ENCODE measurements at regions not wholly inside any gene's neighbourhood (a gene's known extent, or its start where the extent isn't known, plus 50 kb on each side); places are given as distances from the start of the nearest gene placed in this dataset.

DNA sequence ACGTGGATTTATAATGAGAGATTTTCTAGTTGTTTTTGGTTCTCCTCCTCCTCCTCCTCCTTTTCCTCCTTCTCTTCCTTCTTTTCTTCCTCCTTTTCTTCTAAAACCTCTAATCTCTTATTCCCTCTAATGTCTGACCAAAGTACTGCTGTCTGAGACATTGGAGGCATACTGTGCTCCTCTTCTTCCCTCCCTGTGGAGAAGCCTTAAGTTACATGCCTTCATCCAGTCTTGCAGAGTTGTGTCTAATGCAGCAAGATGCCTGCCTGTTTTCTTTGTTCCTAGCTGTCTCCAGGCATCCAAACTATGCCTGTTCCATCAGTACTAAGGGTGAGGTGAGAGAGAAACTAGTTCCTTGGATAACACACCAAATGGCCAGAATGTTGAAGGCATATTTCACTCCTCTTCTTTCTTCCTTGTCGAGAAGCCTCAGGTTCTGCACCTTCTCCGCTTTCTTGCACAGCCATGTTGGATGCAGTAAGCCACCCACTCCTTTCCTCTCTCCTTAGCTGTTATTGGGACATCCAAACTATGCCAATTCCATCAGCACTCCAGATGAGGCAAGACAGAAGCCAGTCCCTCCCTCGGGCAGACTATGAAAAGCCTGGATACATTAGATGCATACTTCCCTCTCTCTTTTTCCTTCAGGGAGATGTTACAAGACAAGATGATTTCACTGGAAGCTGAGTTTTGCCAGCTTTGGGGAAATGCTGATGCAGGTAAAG lies 285.7 kb upstream of the TRAM1L1 start:
- H3K27ac ChIP-seq (ENCODE audit: insufficient read depth, low read length, poor library complexity, severe bottlenecking) = no peak overlapping the region
- Mint-ChIP-seq H3K36me3 (no peaks in the 10 kb centered on the region), H3K27me3 (no peaks in the 10 kb centered on the region), H3K4me1 (no peaks in the 10 kb centered on the region), H3K9me3 (peaks cover 2 to 15% (median 4%) of the 10 kb centered on the region in 7 donors), H3K4me3 (no peak overlapping the region), H3K27ac (no peak overlapping the region)
- H3K9me3 ChIP-seq (ENCODE audit: control insufficient read depth in 2 of 2, low read length in 2 of 2) = peaks cover 0 to 2% of the 10 kb centered on the region in 2 experiments
- H3K4me1 ChIP-seq (ENCODE audit: control insufficient read depth, insufficient read depth, low read length, poor library complexity, severe bottlenecking) = no peaks in the 10 kb centered on the region
- DNase-seq (no peak), ATAC-seq (ENCODE audit: low read depth in 2 of 2) (no peak)
- no peak overlapping the region for H3K4me3 ChIP-seq (ENCODE audit: low read depth, low read length)
- H3K27me3 ChIP-seq (ENCODE audit: control insufficient read depth, insufficient read depth, low read length) = no peaks in the 10 kb centered on the region
- H3K36me3 ChIP-seq (ENCODE audit: control insufficient read depth, insufficient read depth, low read length) = no peaks in the 10 kb centered on the region

DNA sequence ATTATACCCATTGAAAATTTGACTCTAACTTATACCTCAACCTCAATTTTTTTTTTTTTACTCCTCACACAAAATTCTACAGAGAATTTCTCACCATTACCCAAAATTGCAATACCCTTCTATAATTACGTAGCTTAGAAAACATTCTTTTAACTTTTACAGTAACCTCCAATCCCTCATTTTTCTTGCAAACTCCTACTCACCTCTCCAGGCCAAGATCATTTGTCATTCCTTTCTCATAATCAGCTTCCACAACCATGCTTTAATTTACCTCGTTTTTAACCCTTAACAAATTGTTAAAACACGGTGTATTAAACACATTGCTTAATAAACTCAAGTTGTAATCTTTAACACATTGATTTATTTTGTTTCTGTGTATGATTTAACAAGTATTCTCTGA lies 289.7 kb upstream of the TRAM1L1 start:
- H3K9me3 Mint-ChIP-seq = peaks cover 0 to 13% (median 4%) of the 10 kb centered on the region in 7 donors
- H3K9me3 ChIP-seq (ENCODE audit: control insufficient read depth in 2 of 2, low read length in 2 of 2) = peaks cover 0 to 2% of the 10 kb centered on the region in 2 experiments
- no peak overlapping the region for H3K4me3 ChIP-seq (ENCODE audit: low read depth, low read length)
- no peaks in the 10 kb centered on the region for H3K27me3 Mint-ChIP-seq
- no peaks in the 10 kb centered on the region for H3K4me1 Mint-ChIP-seq
- H3K27ac ChIP-seq (ENCODE audit: insufficient read depth, low read length, poor library complexity, severe bottlenecking) = no peak overlapping the region
- ATAC-seq (ENCODE audit: low read depth in 2 of 2) (no peak), DNase-seq (no peak)
- H3K36me3 Mint-ChIP-seq = no peaks in the 10 kb centered on the region
- H3K27ac Mint-ChIP-seq = no peak overlapping the region
- no peaks in the 10 kb centered on the region for H3K36me3 ChIP-seq (ENCODE audit: control insufficient read depth, insufficient read depth, low read length)
- H3K27me3 ChIP-seq (ENCODE audit: control insufficient read depth, insufficient read depth, low read length) = no peaks in the 10 kb centered on the region
- no peak overlapping the region for H3K4me3 Mint-ChIP-seq
- no peaks in the 10 kb centered on the region for H3K4me1 ChIP-seq (ENCODE audit: control insufficient read depth, insufficient read depth, low read length, poor library complexity, severe bottlenecking)

DNA sequence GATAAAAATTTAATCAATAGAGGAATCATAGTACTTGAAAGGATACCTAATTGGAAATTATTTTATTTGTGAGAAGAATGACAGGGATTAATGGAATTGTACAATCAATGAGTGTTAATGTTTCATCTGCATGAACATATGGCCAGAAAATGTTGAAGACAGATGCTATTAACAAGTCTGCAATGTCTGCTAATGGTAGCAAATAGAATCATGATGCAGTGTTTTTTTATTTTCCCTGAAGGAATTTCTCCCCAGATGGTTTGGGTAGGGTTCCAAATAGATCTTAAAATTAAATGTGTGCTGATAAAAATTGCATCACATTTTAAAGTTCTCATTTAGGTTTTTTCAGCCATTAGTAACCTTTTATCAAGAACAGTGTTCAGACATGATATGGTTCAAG lies 291.3 kb upstream of the TRAM1L1 start:
- no peaks in the 10 kb centered on the region for H3K36me3 Mint-ChIP-seq
- no peaks in the 10 kb centered on the region for H3K27me3 ChIP-seq (ENCODE audit: control insufficient read depth, insufficient read depth, low read length)
- no peaks in the 10 kb centered on the region for H3K36me3 ChIP-seq (ENCODE audit: control insufficient read depth, insufficient read depth, low read length)
- no peak overlapping the region for H3K4me3 Mint-ChIP-seq
- peaks cover 0 to 2% of the 10 kb centered on the region in 2 experiments for H3K9me3 ChIP-seq (ENCODE audit: control insufficient read depth in 2 of 2, low read length in 2 of 2)
- no peaks in the 10 kb centered on the region for H3K4me1 ChIP-seq (ENCODE audit: control insufficient read depth, insufficient read depth, low read length, poor library complexity, severe bottlenecking)
- no peak for DNase-seq
- H3K27me3 Mint-ChIP-seq = no peaks in the 10 kb centered on the region
- no peak for ATAC-seq (ENCODE audit: low read depth in 2 of 2)
- H3K9me3 Mint-ChIP-seq = peaks cover 2 to 5% (median 3%) of the 10 kb centered on the region in 7 donors
- no peak overlapping the region for H3K27ac Mint-ChIP-seq
- H3K4me1 Mint-ChIP-seq = no peaks in the 10 kb centered on the region
- no peak overlapping the region for H3K4me3 ChIP-seq (ENCODE audit: low read depth, low read length)
- H3K27ac ChIP-seq (ENCODE audit: insufficient read depth, low read length, poor library complexity, severe bottlenecking) = no peak overlapping the region

DNA sequence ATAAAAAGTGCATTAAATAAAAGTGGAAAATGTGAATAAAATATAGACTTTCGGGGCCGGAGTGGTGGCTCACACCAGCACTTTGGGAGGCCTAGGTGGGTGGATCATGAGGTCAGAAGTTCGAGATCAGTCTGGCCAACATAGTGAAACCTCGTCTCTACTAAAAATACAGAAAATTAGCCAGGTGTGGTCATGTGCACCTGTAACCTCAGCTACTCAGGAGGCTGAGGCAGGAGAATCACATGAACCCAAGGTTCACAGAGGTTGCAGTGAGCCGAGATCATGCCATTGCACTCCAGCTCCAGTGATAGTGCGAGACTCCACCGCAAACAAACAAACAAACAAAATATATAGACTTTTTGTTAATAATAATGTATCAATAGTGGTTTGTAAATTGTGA lies 293.6 kb upstream of the TRAM1L1 start:
- H3K36me3 ChIP-seq (ENCODE audit: control insufficient read depth, insufficient read depth, low read length) = no peaks in the 10 kb centered on the region
- H3K27me3 ChIP-seq (ENCODE audit: control insufficient read depth, insufficient read depth, low read length) = no peaks in the 10 kb centered on the region
- no peaks in the 10 kb centered on the region for H3K9me3 ChIP-seq (ENCODE audit: control insufficient read depth in 2 of 2, low read length in 2 of 2)
- H3K4me1 ChIP-seq (ENCODE audit: control insufficient read depth, insufficient read depth, low read length, poor library complexity, severe bottlenecking) = no peaks in the 10 kb centered on the region
- no peak overlapping the region for H3K27ac ChIP-seq (ENCODE audit: insufficient read depth, low read length, poor library complexity, severe bottlenecking)
- DNase-seq (no peak), ATAC-seq (ENCODE audit: low read depth in 2 of 2) (no peak)
- Mint-ChIP-seq H3K4me1 (no peaks in the 10 kb centered on the region), H3K27ac (no peak overlapping the region), H3K4me3 (no peak overlapping the region), H3K9me3 (peaks cover 2 to 5% (median 3%) of the 10 kb centered on the region in 7 donors), H3K27me3 (no peaks in the 10 kb centered on the region), H3K36me3 (no peaks in the 10 kb centered on the region)
- no peak overlapping the region for H3K4me3 ChIP-seq (ENCODE audit: low read depth, low read length)

DNA sequence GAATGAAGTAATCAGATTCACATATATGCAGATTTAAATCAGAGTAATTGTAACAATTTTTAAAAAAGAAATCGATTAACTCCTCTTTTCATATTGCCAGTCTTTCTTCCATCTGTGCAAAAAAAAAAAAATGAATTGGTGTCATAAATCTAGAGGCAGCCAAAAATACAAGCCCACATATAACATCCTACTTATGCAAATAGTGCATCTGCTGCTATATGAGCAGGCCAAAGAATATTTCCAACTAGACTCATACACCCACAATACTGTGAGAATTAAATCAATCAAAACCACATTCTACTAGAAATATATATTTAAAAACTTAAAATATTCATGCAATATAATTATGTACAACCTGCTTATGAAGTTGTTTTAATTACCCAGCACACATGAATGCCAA lies 298.1 kb upstream of the TRAM1L1 start:
- Histone ChIP-seq H3K4me3 (ENCODE audit: low read depth, low read length) (no peak overlapping the region), H3K27me3 (ENCODE audit: control insufficient read depth, insufficient read depth, low read length) (no peaks in the 10 kb centered on the region), H3K36me3 (ENCODE audit: control insufficient read depth, insufficient read depth, low read length) (no peaks in the 10 kb centered on the region), H3K9me3 (ENCODE audit: control insufficient read depth in 2 of 2, low read length in 2 of 2) (no peaks in the 10 kb centered on the region), H3K4me1 (ENCODE audit: control insufficient read depth, insufficient read depth, low read length, poor library complexity, severe bottlenecking) (no peaks in the 10 kb centered on the region), H3K27ac (ENCODE audit: insufficient read depth, low read length, poor library complexity, severe bottlenecking) (no peak overlapping the region)
- H3K4me1 Mint-ChIP-seq = no peaks in the 10 kb centered on the region
- H3K27ac Mint-ChIP-seq = no peak overlapping the region
- peaks cover 0 to 15% (median 3%) of the 10 kb centered on the region in 7 donors for H3K9me3 Mint-ChIP-seq
- no peaks in the 10 kb centered on the region for H3K27me3 Mint-ChIP-seq
- H3K4me3 Mint-ChIP-seq = no peak overlapping the region
- no peaks in the 10 kb centered on the region for H3K36me3 Mint-ChIP-seq
- ATAC-seq (ENCODE audit: low read depth in 2 of 2) = no peak
- no peak for DNase-seq

DNA sequence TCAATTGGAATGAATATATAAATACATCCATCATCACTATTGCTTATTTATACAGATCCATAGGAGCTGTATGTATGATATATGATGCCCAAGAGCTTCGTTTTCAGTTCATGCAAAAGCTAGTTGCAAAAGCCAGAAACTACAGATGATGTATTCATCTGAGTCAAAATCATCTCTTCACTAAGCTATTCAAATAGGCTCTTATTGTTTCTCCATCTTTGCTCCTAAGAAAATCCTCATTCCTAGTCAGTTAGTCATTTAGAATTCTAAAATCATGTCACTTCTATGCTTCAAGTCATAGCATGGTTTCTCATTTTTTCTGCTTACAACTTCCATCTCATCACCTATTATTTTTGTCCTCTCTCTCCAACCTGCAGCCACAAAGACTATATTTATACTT lies 300.1 kb upstream of the TRAM1L1 start:
- DNase-seq (no peak), ATAC-seq (ENCODE audit: low read depth in 2 of 2) (no peak)
- Histone ChIP-seq H3K4me3 (ENCODE audit: low read depth, low read length) (no peak overlapping the region), H3K27me3 (ENCODE audit: control insufficient read depth, insufficient read depth, low read length) (no peaks in the 10 kb centered on the region), H3K27ac (ENCODE audit: insufficient read depth, low read length, poor library complexity, severe bottlenecking) (no peak overlapping the region), H3K36me3 (ENCODE audit: control insufficient read depth, insufficient read depth, low read length) (no peaks in the 10 kb centered on the region), H3K4me1 (ENCODE audit: control insufficient read depth, insufficient read depth, low read length, poor library complexity, severe bottlenecking) (no peaks in the 10 kb centered on the region), H3K9me3 (ENCODE audit: control insufficient read depth in 2 of 2, low read length in 2 of 2) (no peaks in the 10 kb centered on the region)
- H3K27ac Mint-ChIP-seq = no peak overlapping the region
- H3K4me3 Mint-ChIP-seq = no peak overlapping the region
- peaks cover 0 to 17% (median 4%) of the 10 kb centered on the region in 7 donors for H3K9me3 Mint-ChIP-seq
- no peaks in the 10 kb centered on the region for H3K27me3 Mint-ChIP-seq
- H3K36me3 Mint-ChIP-seq = no peaks in the 10 kb centered on the region
- no peaks in the 10 kb centered on the region for H3K4me1 Mint-ChIP-seq

DNA sequence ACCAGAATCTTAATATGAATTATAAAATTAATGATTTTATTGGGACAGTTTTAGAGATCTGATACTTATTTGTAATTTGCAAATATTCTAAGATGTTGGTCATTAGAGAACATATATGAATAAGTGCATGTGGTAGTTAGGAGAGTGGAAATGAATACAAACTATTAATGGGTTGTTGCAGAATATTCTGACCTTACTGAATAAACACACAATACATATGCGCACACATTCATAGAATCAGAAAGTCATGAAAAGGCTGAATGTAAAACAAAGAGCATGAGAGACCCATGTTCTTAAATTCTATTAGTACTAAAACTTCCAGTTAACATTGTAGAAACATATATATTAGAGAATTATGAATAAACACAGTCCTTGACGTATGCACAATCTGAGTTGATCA lies 301.7 kb upstream of the TRAM1L1 start:
- Histone ChIP-seq H3K36me3 (ENCODE audit: control insufficient read depth, insufficient read depth, low read length) (no peaks in the 10 kb centered on the region), H3K27ac (ENCODE audit: insufficient read depth, low read length, poor library complexity, severe bottlenecking) (no peak overlapping the region), H3K4me1 (ENCODE audit: control insufficient read depth, insufficient read depth, low read length, poor library complexity, severe bottlenecking) (no peaks in the 10 kb centered on the region), H3K27me3 (ENCODE audit: control insufficient read depth, insufficient read depth, low read length) (no peaks in the 10 kb centered on the region), H3K9me3 (ENCODE audit: control insufficient read depth in 2 of 2, low read length in 2 of 2) (no peaks in the 10 kb centered on the region), H3K4me3 (ENCODE audit: low read depth, low read length) (no peak overlapping the region)
- Mint-ChIP-seq H3K27ac (no peak overlapping the region), H3K27me3 (no peaks in the 10 kb centered on the region), H3K4me3 (no peak overlapping the region), H3K9me3 (peaks cover 1 to 17% (median 4%) of the 10 kb centered on the region in 7 donors), H3K36me3 (no peaks in the 10 kb centered on the region), H3K4me1 (no peaks in the 10 kb centered on the region)
- ATAC-seq (ENCODE audit: low read depth in 2 of 2) = no peak
- DNase-seq = no peak

Data from CD4-positive, CD25-positive, alpha-beta regulatory T cell (primary cell).